CD4-positive, alpha-beta memory T cell (primary cell): ENCODE measurements at regions not wholly inside any gene's neighbourhood (a gene's known extent, or its start where the extent isn't known, plus 50 kb on each side); places are given as distances from the start of the nearest gene placed in this dataset.

Experiments
- CTCF ChIA-PET: fragments of 350-600 bp; sonication (Branson Sonifier 250); formaldehyde crosslinking; loops from one replicate; lab custom pipeline; 2021; ENCODE audit warnings: inconsistent platforms; ENCODE audit not compliant: partially characterized antibody; lab: Charles Lee
- POLR2A ChIA-PET: fragments of 350-600 bp; sonication (Branson Sonifier 250); formaldehyde crosslinking; loops from one replicate; lab custom pipeline; 2021; ENCODE audit not compliant: partially characterized antibody; lab: Charles Lee
- DNase-seq, 5 donors: peaks; one replicate each; pipeline versions ENCODE4 v3.0.0 to v3.0.0-alpha.2; 2020 to 2022; ENCODE audit warnings: mixed read lengths in 1 of 5
- H3K27ac ChIP-seq: one replicate; pipeline ENCODE4 v1.7.0; 2013; ENCODE audit warnings: low read depth, low read length
- H3K27me3 ChIP-seq: 2 replicates; pipeline ENCODE4 v1.7.0; 2013; ENCODE audit warnings: mild to moderate bottlenecking, low read length, moderate library complexity; ENCODE audit not compliant: insufficient read depth
- H3K36me3 ChIP-seq: 2 replicates; pipeline ENCODE4 v1.7.0; 2013; ENCODE audit warnings: mild to moderate bottlenecking, low read length, moderate library complexity; ENCODE audit not compliant: insufficient read depth
- H3K4me1 ChIP-seq: 2 replicates; pipeline ENCODE4 v1.7.0; 2013; ENCODE audit warnings: mild to moderate bottlenecking, low read length, moderate library complexity; ENCODE audit not compliant: insufficient read depth
- H3K4me3 ChIP-seq, 2 donors: one replicate each; pipeline ENCODE4 v1.7.0; 2013; ENCODE audit warnings: low read length in 2 of 2, mild to moderate bottlenecking in 1 of 2
- H3K9me3 ChIP-seq, 2 donors: one replicate each; pipeline ENCODE4 v1.7.0; 2013; ENCODE audit warnings: low read length in 2 of 2, control low read depth in 1 of 2; ENCODE audit not compliant: control insufficient read depth in 1 of 2
- H3K27ac Mint-ChIP-seq, 7 donors: one replicate each; pipeline ENCODE4 v1.8.0; 2020 to 2021; ENCODE audit warnings: mixed read lengths in 7 of 7, mild to moderate bottlenecking in 6 of 7, inconsistent platforms in 3 of 7, moderate library complexity in 3 of 7
- H3K27me3 Mint-ChIP-seq, 2 donors: one replicate each; pipeline ENCODE4 v1.8.0; 2020 to 2021; ENCODE audit warnings: mixed read lengths in 2 of 2
- H3K36me3 Mint-ChIP-seq, 2 donors: one replicate each; pipeline ENCODE4 v1.8.0; 2020 to 2021; ENCODE audit warnings: mixed read lengths in 2 of 2, inconsistent platforms in 1 of 2, mild to moderate bottlenecking in 1 of 2
- H3K4me1 Mint-ChIP-seq, 4 donors: one replicate each; pipeline ENCODE4 v1.8.0; 2020 to 2021; ENCODE audit warnings: mixed read lengths in 4 of 4, mild to moderate bottlenecking in 1 of 4
- H3K4me3 Mint-ChIP-seq, 8 donors: one replicate each; pipeline ENCODE4 v1.8.0; 2020 to 2021; ENCODE audit warnings: mixed read lengths in 8 of 8, mild to moderate bottlenecking in 7 of 8, moderate library complexity in 6 of 8, inconsistent platforms in 3 of 8
- H3K9me3 Mint-ChIP-seq, 8 donors: one replicate each; pipeline ENCODE4 v1.8.0; 2020 to 2021; ENCODE audit warnings: mixed read lengths in 8 of 8, mild to moderate bottlenecking in 5 of 8, inconsistent platforms in 3 of 8, moderate library complexity in 1 of 8
- intact Hi-C: fragments of 100-400 bp; cut with micrococcal nuclease; formaldehyde crosslinking; loops from one replicate; pipeline ENCODE4 v1.15.1; 2023

GRCh38 chr2:23273786-23274185, 111.2 kb upstream of the KLHL29 start:
- Mint-ChIP-seq H3K36me3 (no peaks in the 10 kb centered on the region), H3K4me3 (no peak overlapping the region), H3K27me3 (peaks cover 7 to 12% of the 10 kb centered on the region in 2 donors), H3K27ac (no peak overlapping the region), H3K9me3 (peaks cover 0 to 6% (median 0%) of the 10 kb centered on the region in 8 donors), H3K4me1 (no peaks in the 10 kb centered on the region)
- H3K4me3 ChIP-seq, result no peak overlapping the region
- H3K27me3 ChIP-seq, result no peaks in the 10 kb centered on the region
- POLR2A ChIA-PET, result no interaction called here
- CTCF ChIA-PET, result no interaction called here
- H3K27ac ChIP-seq, result no peak overlapping the region
- no peak for DNase-seq
- no peaks in the 10 kb centered on the region for H3K36me3 ChIP-seq
- intact Hi-C loops, result no loop called here
- H3K4me1 ChIP-seq, result no peaks in the 10 kb centered on the region
- H3K9me3 ChIP-seq, result no peaks in the 10 kb centered on the region

- peaks cover 0 to 4% (median 0%) of the 10 kb centered on the region in 8 donors for H3K9me3 Mint-ChIP-seq
- Histone ChIP-seq H3K27ac (no peak overlapping the region), H3K27me3 (no peaks in the 10 kb centered on the region), H3K4me1 (no peaks in the 10 kb centered on the region), H3K36me3 (no peaks in the 10 kb centered on the region), H3K9me3 (no peaks in the 10 kb centered on the region), H3K4me3 (no peak overlapping the region)
- no peaks in the 10 kb centered on the region for H3K36me3 Mint-ChIP-seq
- ChIA-PET CTCF (interaction anchor here (1.5 kb wide), 1 partner anchor 15 kb away, joined by 3 read pairs; no protein-coding TSS in a partner anchor), POLR2A (no interaction called here)
- peaks cover 3 to 5% of the 10 kb centered on the region in 2 donors for H3K27me3 Mint-ChIP-seq
- DNase-seq, result no peak
- no peak overlapping the region for H3K4me3 Mint-ChIP-seq
- H3K4me1 Mint-ChIP-seq, result no peaks in the 10 kb centered on the region
- intact Hi-C loops, result no loop called here
- no peak overlapping the region for H3K27ac Mint-ChIP-seq
These were observed 104.6 kb upstream of the KLHL29 start for GRCh38 chr2:23280401-23280800.

- no peak overlapping the region for H3K27ac Mint-ChIP-seq
- intact Hi-C loops, result no loop called here
- H3K9me3 Mint-ChIP-seq, result peaks cover 0 to 4% (median 0%) of the 10 kb centered on the region in 8 donors
- POLR2A ChIA-PET, result no interaction called here
- no peaks in the 10 kb centered on the region for H3K36me3 Mint-ChIP-seq
- CTCF ChIA-PET, result no interaction called here
- H3K27me3 Mint-ChIP-seq, result peaks cover 2% of the 10 kb centered on the region in 2 donors
- Histone ChIP-seq H3K27me3 (no peaks in the 10 kb centered on the region), H3K4me1 (no peaks in the 10 kb centered on the region), H3K27ac (no peak overlapping the region), H3K9me3 (no peaks in the 10 kb centered on the region), H3K4me3 (no peak overlapping the region), H3K36me3 (no peaks in the 10 kb centered on the region)
- DNase-seq, result no peak
- no peak overlapping the region for H3K4me3 Mint-ChIP-seq
- no peaks in the 10 kb centered on the region for H3K4me1 Mint-ChIP-seq
These were observed 101.3 kb upstream of the KLHL29 start for GRCh38 chr2:23283653-23284052.

GRCh38 chr2:23285091-23285800, 99.7 kb upstream of the KLHL29 start:
- DNase-seq, result no peak
- Mint-ChIP-seq H3K36me3 (no peaks in the 10 kb centered on the region), H3K9me3 (peaks cover 0 to 4% (median 0%) of the 10 kb centered on the region in 8 donors), H3K4me3 (no peak overlapping the region), H3K4me1 (no peaks in the 10 kb centered on the region), H3K27ac (no peak overlapping the region), H3K27me3 (peaks cover 0 to 1% of the 10 kb centered on the region in 2 donors)
- Histone ChIP-seq H3K4me3 (no peak overlapping the region), H3K27ac (no peak overlapping the region), H3K4me1 (no peaks in the 10 kb centered on the region), H3K9me3 (no peaks in the 10 kb centered on the region), H3K36me3 (no peaks in the 10 kb centered on the region), H3K27me3 (no peaks in the 10 kb centered on the region)
- ChIA-PET POLR2A (no interaction called here), CTCF (no interaction called here)
- intact Hi-C loops, result no loop called here

- CTCF ChIA-PET, result no interaction called here
- no peaks in the 10 kb centered on the region for H3K27me3 Mint-ChIP-seq
These were observed 98.8 kb upstream of the KLHL29 start for GRCh38 chr2:23286031-23286757.

GRCh38 chr2:23286758-23287704, 97.9 kb upstream of the KLHL29 start:
- CTCF ChIA-PET, result no interaction called here
- Mint-ChIP-seq H3K27me3 (no peaks in the 10 kb centered on the region), H3K27ac (no peak overlapping the region), H3K9me3 (peaks cover 0 to 4% (median 0%) of the 10 kb centered on the region in 8 donors), H3K4me1 (no peaks in the 10 kb centered on the region), H3K4me3 (no peak overlapping the region), H3K36me3 (no peaks in the 10 kb centered on the region)
- no peak for DNase-seq
- no peaks in the 10 kb centered on the region for H3K27me3 ChIP-seq
- no peaks in the 10 kb centered on the region for H3K4me1 ChIP-seq
- no peaks in the 10 kb centered on the region for H3K36me3 ChIP-seq
- no peak overlapping the region for H3K27ac ChIP-seq
- intact Hi-C loops, result no loop called here
- H3K4me3 ChIP-seq, result no peak overlapping the region
- POLR2A ChIA-PET, result no interaction called here
- H3K9me3 ChIP-seq, result no peaks in the 10 kb centered on the region

More at GRCh38 chr2:23286031-23286757, 98.8 kb upstream of the KLHL29 start:
- no peaks in the 10 kb centered on the region for H3K36me3 ChIP-seq
- H3K4me3 Mint-ChIP-seq, result no peak overlapping the region
- POLR2A ChIA-PET, result no interaction called here
- peaks cover 0 to 4% (median 0%) of the 10 kb centered on the region in 8 donors for H3K9me3 Mint-ChIP-seq
- H3K27ac Mint-ChIP-seq, result no peak overlapping the region
- no peaks in the 10 kb centered on the region for H3K4me1 ChIP-seq
- no peak for DNase-seq
- no peak overlapping the region for H3K4me3 ChIP-seq
- H3K36me3 Mint-ChIP-seq, result no peaks in the 10 kb centered on the region
- no peaks in the 10 kb centered on the region for H3K4me1 Mint-ChIP-seq
- no peak overlapping the region for H3K27ac ChIP-seq
- no peaks in the 10 kb centered on the region for H3K27me3 ChIP-seq
- intact Hi-C loops, result no loop called here
- H3K9me3 ChIP-seq, result no peaks in the 10 kb centered on the region

- intact Hi-C loops, result no loop called here
- Mint-ChIP-seq H3K4me1 (no peaks in the 10 kb centered on the region), H3K9me3 (no peaks in the 10 kb centered on the region), H3K36me3 (no peaks in the 10 kb centered on the region), H3K27me3 (no peaks in the 10 kb centered on the region), H3K4me3 (no peak overlapping the region), H3K27ac (no peak overlapping the region)
- H3K27me3 ChIP-seq, result no peaks in the 10 kb centered on the region
- H3K36me3 ChIP-seq, result no peaks in the 10 kb centered on the region
- POLR2A ChIA-PET, result no interaction called here
- H3K27ac ChIP-seq, result no peak overlapping the region
- no peak overlapping the region for H3K4me3 ChIP-seq
- CTCF ChIA-PET, result no interaction called here
- no peak for DNase-seq
- H3K4me1 ChIP-seq, result no peaks in the 10 kb centered on the region
- no peaks in the 10 kb centered on the region for H3K9me3 ChIP-seq
These were observed 95.3 kb upstream of the KLHL29 start for GRCh38 chr2:23289671-23290070.
